ENCODE measurements at regions not wholly inside any gene's neighbourhood (a gene's known extent, or its start where the extent isn't known, plus 50 kb on each side); places are given as distances from the start of the nearest gene placed in this dataset.
A peak's percentile ranks its signal among the peaks of the same experiment; 100 is the strongest.

DNA sequence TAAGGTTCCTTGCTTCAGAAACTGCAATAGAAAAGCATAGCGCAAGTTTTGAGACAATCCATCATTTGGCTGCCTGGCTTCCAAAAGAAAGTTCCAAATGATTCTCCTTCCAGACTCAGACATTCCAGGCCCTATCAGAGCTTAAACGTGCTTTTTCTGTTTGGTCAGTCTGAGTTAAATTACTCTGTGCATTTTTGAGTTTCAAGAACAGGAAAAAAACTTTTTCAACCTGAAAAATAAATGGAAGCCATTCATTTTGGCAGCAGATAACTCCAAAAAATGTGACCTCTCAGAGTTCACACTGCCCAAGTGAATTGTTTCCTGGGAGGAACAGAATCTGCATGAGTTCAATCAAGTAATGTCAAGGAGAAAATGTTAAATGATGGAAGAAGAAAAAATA is 354.2 kb downstream of the CXCL12 start:
- no peak for DNase-seq

DNA sequence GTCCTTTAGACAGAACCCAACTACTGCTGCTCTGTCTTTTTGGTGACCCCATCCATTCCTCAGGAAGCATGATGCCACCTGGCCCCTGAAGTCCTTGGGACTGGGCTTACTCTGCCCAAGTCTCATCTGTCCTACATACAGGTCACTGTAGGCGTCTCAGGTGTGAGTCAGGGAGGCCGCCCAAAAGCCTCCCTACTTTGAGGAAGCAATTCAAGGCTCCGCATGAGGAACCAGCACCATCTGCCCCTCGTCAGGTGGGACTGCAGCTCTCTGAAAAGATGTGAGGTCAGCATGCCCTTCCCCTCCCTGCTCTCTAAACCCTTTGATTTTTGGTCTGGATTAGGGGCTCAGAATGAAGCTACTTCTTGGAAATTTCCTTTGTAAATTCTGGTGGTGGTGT is 354.8 kb downstream of the CXCL12 start:
- no peak for DNase-seq

DNA sequence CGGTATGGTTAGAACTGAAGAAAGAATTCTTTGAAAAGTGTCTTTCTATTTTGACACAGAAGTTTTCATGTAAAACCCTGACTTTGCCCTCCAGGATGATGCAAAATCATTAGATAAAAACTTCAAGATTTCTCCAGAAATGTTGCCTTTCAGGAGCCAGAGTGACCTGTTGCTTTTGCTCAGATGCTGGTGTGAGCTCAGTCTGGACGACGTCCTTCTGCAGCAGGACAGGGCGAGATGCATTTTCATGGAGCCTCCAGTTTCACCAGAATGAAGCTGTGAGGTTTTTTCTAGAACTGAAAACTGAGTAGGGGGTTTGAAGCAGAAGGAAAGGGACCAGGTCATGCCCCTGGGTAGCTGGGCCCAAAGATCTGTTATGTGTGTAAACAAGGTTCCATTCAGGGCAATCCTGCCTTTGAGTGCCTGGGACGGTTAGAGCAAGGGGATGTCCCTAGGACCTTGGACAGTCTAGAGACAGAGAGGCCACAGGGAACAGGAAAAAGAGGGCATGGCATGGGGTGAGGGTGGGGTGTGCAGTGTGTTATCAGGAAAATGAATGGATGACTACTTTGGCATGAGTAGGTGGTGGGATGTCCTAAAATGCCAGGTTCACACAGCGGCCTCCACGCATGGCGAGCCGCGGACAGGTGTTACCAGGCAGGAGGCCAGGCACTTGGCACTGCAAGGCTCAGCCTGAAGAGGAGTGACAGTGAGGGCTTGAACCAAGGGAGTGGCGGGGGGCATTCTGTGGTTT is 356.3 kb downstream of the CXCL12 start:
- DNase-seq, result no peak

DNA sequence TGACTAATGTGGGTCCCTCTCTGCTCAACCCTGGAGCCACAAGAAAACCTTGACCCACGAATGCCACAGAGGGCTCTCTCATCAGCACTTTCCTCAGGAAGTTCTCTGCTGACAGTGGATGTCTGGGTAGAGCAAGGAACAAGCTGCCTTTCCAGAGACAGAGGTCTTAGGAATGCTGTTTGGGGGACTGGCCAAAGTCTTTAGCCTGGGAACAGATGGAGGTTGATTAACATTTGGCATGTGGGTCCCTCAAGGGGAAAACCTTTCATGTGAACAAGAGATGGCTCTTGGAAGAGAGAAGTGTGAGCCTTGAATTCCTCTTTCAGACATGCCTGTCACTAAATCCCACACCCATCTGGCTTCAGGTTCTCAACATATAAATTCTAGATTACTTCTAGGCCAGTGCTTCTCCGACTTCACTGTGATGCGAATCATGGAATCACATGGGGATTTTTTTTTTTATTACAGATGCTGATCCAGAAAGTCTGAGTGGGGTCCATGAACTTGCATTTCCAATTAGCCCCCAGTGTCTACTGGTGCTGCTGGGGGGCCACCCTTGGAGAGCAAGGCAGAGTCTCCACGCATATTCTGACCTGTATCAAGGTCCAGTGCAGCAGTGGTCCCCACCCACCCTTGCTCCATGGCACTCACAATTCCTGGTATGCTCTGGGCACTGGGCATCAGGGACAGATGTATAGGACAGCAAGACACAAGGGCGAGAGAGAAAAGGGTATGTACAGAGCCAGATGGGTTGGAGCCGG is 360.4 kb downstream of the CXCL12 start:
- DNase-seq, result no peak

DNA sequence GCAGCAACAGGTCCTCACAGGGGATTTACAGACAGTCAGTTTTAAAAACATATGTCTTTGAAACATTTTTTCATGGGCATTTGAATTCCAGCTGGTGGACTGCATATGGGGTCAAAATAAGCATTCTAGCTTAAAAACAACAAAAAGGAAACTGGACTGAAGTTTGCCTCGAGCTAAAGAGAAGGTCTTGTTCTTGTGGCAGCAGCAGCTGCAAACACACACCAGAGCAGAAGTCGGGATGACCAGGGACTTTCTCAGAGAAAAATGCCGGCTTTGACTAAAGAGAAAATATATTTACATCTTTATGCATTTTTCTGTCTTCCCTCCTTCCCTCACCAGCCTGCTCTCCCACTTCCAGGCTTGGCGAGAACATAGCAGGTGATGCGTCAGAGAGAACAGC is 361.4 kb downstream of the CXCL12 start:
- no peak for DNase-seq

DNA sequence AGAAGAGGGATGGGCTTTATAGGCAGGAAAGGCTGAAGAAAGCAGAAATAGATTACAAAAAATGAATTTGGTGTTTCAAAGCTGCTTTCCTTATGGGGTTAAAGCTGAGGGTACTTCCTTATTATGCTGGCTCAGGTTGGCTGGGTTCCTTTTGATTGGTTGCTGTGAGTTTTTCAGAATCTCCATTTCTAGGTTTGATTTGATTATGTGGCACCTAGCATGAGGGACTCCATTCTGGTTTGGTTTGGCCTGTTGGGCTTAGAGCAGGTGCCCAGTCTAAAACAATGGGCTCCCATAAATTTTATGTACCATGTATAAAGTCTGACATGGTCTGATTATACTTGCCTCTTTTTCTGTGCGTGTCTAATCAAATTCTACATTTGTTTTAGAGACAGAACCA is 362.7 kb downstream of the CXCL12 start:
- no peak for DNase-seq

DNA sequence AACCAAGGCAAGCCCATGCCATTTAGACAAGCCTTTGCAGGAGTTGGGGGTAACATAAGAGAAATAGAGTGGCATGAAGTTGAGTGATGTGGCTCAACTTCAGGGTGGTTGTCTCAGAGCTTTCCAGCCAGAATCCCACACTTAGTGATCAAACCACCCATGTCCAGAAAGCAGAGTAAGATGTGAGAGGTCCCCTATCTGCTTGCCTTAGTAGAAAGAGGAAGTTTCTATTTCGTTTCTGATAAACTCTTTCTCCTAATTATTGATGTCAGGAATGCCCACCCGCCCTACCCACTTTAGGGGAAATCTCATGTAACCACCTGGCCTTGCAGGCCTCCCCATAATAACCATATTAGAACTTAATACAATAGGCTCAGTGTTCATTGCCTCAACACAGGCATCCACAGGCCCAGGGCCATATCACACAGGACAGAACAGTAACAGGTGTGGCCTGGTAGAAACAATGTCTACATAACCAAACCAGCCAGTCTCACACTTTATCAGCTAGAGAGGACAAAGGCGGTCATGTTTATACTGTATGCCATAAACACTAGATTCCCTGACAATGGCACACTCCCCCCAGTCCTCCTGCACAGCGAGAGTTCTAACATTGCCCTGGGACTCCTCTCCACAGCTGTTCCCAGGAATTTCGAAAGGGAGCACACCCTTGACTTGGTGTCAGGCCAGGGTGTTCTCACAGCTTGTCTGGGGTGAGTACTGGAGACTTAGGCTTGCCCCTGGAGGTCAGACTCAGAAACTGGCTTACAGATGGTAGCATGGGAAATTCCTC is 364.4 kb downstream of the CXCL12 start:
- DNase-seq, result no peak

DNA sequence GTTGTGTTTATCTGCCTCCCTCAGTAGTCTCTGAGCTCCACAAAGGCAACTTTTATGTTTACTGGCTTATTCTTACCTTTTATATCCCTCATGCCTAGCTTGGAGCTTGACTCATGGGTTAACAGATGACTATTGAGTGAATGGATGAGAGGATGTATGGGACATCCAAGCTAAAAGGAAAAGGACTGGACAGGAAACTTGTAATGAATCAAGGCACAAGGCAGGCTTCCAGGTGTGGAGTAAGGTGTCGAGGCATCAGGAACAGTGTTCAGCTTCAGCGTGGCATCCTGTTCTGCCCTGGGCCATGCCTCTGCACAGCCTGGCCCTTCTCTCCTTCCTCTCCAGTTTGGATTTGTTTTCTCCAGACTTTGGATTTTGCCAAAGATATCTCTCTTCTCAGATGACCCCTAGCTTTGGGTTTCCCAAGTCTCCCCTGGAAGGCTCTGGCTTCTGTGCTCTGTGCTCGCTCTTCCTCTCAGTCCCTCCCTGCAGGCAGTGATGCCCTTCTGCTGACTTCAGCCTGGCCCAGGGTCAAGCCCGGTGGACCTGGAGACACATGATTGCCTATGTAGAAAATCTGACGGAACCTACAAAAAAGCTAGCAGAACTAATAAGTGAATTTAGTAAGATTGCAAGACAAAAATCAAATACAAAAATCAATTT is 367.3 kb downstream of the CXCL12 start:
- no peak for DNase-seq

DNA sequence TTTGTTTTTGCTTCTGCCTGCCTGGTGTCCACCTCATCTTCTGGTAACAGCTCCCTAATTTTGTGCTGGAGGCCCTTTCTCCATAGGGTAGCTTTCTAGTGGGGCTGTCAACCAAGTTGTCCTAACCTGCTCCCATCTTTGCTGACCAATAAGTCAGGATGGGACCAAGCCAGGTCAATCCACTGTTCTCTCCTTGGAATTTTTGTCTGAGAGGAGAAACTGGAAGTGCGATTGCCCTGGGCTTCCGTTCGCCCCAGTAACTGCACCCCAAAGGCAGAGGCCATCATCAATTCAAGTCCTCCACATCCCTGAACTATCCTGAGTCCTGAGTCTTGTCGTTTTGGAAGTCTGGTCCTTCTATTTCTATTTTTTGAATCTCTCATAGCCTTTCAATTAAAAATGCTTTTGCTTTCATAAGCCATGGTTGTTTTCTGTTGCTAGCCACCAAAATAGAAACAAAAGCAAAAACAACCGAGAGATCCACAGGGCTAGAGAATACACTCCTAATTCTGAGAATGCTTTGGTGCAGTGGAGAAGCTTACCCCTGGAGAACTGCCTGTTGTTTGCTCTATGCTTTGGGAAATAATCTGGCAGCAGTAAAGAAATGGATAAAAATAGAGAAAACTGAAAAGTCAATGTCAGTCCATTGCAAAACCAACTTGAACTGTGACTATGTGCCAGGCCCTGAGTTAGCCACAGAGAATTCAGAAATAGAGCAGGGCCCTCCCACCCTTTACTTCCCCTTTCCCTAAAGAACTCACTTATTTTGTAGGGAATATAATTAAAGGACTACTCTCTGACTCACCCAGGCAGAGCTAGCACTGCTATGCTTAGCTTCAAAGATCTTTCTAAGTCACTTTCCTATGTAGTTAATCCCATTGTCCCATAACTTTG is 368.1 kb downstream of the CXCL12 start:
- DNase-seq, result no peak

DNA sequence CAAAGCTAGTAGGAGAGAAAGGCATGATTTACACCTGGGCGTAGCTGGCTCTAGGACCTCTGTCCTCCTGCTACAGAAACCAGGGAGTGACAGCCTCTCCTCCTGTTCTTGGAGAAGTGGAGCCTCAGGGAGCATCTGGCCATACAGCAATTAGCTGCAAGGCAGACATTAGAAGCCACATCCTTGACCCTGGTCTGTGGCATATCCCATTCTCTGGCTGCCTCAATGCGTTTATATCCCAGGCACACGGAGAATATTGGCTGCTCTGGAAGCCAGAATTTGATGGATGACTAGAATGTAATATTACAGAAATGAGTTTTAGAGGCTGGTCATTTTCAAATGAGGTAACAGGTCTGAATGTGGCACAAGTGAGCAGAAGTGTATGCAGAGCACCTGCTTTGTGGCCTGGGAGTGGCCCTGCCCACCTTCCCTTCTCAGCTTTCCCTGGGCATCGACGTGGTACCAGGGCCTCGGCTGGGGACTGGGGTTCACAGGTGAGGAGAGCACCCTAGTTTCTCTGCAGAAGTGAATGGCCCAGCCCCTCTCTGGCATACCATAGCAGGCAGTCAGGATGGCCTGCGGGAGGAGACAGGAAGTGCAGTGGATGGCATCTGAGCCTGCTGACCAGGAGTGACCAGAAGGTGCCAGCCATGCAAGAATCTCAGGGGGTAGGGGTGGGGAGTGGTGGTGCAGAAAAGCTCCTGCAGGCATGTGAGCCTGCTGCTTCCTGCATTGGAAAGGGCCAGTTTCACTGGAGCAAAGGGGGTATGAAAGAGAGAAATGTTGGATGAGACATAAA is 367.2 kb upstream of the ZNF32 start:
- DNase-seq, result no peak

DNA sequence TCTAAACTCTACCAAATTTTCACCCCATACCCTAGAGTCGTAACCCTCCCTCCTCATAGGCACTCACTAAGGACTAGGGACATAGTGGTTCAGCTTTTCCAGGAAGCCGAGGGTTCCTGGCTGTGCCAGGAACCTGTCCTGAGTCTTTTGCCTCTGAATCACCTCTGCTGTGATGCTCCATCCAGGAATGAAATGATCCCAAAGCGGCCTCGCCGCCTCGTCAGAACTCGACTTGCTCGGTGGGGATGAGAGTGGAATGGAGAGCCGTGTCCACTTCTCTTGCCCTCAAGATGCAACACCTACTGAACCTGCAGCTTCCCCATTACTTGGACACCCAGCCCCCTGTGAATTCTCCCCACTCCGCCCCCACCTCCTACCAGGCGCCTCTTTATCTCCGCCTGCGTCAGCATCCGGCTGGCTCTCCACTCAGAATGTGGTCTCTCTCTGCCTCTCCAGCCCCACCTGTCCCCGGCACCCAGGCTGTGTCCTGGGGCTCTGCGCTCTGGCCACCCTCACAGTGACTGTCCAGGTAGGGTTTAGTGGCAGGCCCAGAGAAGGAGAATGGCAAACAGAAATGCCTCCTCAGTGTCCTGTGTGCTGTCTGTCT is 366.1 kb upstream of the ZNF32 start:
- no peak for DNase-seq

DNA sequence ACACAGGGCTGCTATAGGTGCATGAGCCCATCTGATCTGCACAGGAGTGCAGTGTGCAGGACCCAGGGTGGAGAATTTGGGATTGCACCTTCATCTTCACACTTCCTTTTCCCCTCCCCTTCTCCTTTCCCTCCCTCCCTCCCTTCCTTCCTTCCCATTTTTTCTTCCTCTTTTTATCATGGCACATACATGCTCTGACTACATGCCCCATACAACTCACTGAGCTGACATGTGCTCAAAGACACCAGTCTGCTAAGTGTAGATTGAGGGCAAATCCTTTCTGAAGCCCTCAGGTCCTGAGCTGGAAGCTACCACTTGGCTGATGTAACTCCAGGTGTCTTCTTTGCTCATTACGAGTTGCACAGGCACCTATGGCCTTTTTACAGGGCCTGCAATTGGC is 365.3 kb upstream of the ZNF32 start:
- DNase-seq, result no peak

DNA sequence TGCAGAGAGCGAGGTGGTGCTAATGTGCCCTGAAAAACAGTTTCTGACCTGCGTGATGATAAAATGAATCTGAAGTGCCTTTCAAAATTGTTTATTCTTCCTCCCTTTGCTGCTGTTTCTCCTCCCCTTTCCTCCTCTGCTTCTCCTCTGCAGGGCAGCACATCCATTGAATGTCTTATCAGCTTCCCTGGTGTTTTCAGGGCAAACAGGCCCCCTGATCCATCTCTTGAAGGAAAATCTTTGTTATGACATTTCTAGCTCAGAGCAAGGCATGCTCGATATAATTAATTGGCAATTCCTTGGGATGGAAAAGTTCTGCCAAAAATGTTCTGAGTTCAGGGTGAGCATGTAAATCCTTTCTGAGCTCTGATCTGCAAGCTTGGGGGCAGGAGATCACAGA is 364.2 kb upstream of the ZNF32 start:
- no peak for DNase-seq

DNA sequence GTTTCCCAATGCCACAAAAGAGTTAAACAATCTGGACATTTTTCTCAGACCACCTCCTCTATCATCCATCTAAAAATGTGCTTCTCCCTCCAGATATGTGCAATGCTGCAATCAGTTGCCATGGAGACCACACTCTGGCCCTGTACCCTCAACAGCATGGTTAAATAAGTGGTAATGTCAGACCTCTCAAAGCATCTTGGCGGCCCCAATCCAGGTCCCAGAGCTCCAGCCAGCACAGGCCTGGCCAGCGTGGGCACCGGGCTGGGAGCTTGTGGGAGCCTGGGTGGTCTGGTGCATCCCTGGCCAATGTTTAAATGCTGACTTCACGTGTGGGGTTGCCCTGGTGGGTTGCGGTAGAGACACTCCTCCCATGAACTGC is 362.9 kb upstream of the ZNF32 start:
- peak; percentile 21 to 27 for DNase-seq

DNA sequence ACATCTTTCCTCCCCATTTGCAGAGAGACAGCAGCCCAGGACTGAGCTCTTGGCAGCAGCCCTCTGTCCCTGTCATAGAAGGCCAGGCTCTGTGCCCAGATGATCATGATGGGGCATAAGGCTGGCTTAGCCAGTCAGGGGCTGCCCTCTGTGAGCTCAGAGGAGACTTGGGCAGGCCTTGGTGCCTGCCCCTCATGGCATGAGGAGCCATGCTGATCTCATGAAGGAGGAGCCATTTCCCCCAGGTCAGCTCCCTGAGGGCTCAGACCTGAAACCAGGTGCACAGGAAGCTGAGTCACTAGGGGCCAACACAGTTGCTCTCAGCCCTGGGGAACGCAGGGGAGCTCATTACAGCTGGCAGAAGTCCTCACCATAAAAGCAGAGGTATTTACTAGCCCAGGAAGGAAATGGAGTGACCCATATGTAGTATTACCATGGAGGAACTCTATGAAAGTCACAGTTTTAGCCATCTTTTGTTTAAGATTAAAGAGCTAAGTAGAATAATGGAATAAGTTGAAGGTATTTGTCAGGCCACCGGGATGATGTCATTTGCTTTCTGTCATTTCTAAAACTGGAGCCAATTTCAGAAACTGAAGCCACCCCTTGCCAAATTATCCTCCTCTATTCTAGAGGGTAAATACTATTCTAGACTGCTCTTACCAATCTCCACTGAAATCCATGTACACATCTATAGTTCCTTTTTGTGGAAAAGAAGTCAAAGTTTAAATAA is 362.4 kb upstream of the ZNF32 start:
- DNase-seq, result no peak

DNA sequence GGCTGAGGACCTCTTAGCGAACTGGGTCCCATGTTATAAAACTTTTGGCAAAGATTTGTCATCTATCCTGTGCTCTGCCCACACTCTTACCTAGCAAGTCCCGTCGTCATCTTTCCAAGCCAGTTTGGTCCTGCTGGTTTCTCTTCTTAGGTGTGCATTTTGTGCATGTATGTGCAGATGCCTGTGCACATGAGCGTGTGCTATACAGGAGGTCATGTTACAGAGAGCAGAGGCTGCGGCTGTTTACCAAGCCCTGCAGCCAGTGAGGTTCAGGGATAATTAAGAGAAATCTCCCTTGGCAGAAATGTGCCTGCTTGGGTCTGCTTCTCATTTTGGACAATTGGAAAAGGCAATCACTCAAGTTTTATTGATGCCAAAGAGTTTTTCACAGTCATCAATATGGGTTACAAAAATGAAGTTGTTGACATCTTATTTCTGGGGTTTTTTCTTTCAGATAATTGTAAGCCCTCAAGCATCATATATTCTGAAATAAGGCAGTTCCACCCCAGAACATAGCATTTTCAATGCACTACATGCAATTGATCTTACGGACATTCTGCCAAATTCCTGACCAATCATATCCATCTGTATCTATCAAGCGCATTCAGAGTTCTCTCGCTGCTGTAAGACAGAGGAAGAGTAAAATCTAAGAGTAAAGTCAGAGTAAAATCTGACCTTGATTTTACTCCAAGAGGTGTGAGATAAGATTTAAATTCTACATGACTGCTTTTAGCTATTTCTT is 361.4 kb upstream of the ZNF32 start:
- no peak for DNase-seq

DNA sequence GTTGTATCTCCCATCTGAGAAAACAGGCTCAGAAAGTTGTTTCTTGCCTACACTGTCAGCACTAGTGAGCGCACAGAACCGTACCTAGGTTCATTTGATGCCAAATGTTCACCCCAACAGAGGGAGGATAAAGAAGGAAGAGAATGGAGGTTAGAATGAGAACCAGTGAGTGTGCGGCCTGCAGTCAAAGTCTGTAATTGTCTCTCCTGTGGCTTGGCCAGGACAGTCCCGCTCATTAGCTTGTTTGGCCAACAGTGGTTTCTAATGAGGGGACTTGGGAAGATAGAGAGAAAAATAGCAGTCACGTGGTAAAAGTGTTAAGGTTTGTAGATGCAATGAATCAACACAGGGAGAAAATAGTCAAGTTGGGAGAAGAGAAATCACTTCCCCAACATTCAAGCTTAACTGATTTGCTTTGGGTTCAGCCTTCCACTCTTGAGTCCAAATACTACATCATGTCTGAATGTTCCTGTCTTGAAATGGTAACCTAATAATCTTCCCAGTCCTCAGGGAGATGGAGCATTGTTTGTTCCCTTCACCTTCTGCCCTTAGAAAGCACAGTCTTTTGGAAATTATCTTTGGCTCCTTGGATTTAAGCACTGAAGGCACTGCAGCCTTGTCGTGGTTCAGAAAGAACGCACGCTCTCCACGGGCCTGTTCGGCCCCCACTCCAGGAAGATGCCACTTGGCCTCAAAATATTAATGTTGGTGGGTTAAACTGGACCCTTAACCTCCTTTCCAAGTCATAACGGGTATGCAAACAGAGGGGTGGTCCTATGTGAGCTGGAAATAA is 360.4 kb upstream of the ZNF32 start:
- DNase-seq, result no peak
